Progenitor cell of endocrine pancreas (in vitro differentiated cells): ENCODE measurements at regions not wholly inside any gene's neighbourhood (a gene's known extent, or its start where the extent isn't known, plus 50 kb on each side); places are given as distances from the start of the nearest gene placed in this dataset.

ENCODE experiments used
- DNase-seq: peaks from one replicate; pipeline ENCODE4 v3.0.0; 2021; ENCODE audit warnings: low spot score; ENCODE audit not compliant: unreplicated experiment
- H3K27ac Mint-ChIP-seq: 2 replicates; pipeline ENCODE4 v1.8.0; 2021; ENCODE audit warnings: mild to moderate bottlenecking, moderate library complexity, mixed read lengths
- H3K27me3 Mint-ChIP-seq: 2 replicates; pipeline ENCODE4 v1.8.0; 2021; ENCODE audit warnings: mixed read lengths
- H3K36me3 Mint-ChIP-seq: 2 replicates; pipeline ENCODE4 v1.8.0; 2022; ENCODE audit warnings: mixed read lengths; ENCODE audit not compliant: insufficient read depth
- H3K4me1 Mint-ChIP-seq: 2 replicates; pipeline ENCODE4 v1.8.0; 2021; ENCODE audit warnings: low read depth, mixed read lengths
- H3K4me3 Mint-ChIP-seq: 2 replicates; pipeline ENCODE4 v1.8.0; 2021; ENCODE audit warnings: low read depth, mild to moderate bottlenecking, moderate library complexity, mixed read lengths
- H3K9me3 Mint-ChIP-seq: 2 replicates; pipeline ENCODE4 v1.8.0; 2021; ENCODE audit warnings: low read depth, mixed read lengths
- CTCF ChIP-seq: fragments of 200-600 bp; sonication (generic); IDR thresholded peaks from one replicate; pipeline ENCODE4 v1.5.0; 2021; ENCODE audit warnings: antibody characterized with exemption, mild to moderate bottlenecking; ENCODE audit not compliant: unreplicated experiment

- peaks cover 2% of the 10 kb centered on the region for H3K27me3 Mint-ChIP-seq
- no peak overlapping the region for H3K4me3 Mint-ChIP-seq
- H3K4me1 Mint-ChIP-seq: peaks cover 12% of the 10 kb centered on the region
- no peak for DNase-seq
- peaks cover 14% of the 10 kb centered on the region for H3K9me3 Mint-ChIP-seq
- H3K27ac Mint-ChIP-seq: no peak overlapping the region
- no peak for TF ChIP-seq CTCF
- peaks cover 1% of the 10 kb centered on the region for H3K36me3 Mint-ChIP-seq
Observed at GRCh38 chr14:57943541-57943940, 77.6 kb upstream of the SLC35F4 start.

DNA sequence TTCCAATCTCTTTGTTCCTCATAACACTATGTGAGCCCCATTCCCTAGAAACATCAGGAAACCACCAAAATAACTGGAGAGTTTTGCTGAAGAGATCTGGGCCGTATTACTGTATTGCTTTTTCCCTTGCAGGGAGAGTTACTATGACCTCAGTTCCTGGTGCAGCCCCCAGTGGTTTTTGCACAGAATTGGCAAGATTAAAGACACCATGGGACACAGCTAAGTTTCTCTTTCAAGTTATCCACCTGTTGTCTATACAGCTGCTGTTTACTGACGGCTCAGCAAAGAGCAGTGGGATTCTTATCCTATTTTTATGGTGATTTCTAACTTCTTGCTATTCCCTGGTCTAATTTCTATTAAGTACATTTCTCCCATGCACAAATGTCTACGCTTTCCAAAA lies 77.1 kb upstream of the SLC35F4 start:
- H3K27ac Mint-ChIP-seq: no peak overlapping the region
- H3K36me3 Mint-ChIP-seq: peaks cover 1% of the 10 kb centered on the region

DNA sequence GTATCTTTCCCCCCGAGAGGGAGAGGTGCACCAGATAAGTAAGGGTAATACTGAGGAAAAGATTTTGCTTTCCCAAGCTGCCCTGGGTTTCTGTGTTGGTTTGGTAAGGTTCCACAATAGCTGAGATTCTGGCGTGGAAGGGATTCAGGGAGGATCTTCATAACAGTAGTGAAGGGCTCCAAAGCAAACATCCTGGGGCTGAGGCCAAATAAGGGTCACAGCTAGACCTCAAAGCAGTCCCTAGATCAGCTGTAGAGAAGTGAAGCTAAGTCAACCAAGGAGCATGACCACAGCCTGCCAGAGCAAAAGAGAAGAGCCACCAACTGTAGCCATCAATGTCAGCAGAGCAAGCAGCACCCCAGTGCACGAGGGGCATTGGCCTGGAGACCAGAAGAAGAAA lies 73.2 kb upstream of the SLC35F4 start:
- no peaks in the 10 kb centered on the region for H3K9me3 Mint-ChIP-seq
- H3K27ac Mint-ChIP-seq: no peak overlapping the region
- peaks cover 2% of the 10 kb centered on the region for H3K27me3 Mint-ChIP-seq
- H3K4me1 Mint-ChIP-seq: peaks cover 6% of the 10 kb centered on the region
- H3K4me3 Mint-ChIP-seq: no peak overlapping the region
- TF ChIP-seq CTCF: no peak
- DNase-seq: no peak
- H3K36me3 Mint-ChIP-seq: no peaks in the 10 kb centered on the region

More for the DNA sequence above, 77.1 kb upstream of the SLC35F4 start:
- Mint-ChIP-seq H3K9me3 (peaks cover 14% of the 10 kb centered on the region), H3K4me1 (peaks cover 12% of the 10 kb centered on the region), H3K27me3 (peaks cover 2% of the 10 kb centered on the region), H3K4me3 (no peak overlapping the region)
- no peak for DNase-seq
- no peak for TF ChIP-seq CTCF

DNA sequence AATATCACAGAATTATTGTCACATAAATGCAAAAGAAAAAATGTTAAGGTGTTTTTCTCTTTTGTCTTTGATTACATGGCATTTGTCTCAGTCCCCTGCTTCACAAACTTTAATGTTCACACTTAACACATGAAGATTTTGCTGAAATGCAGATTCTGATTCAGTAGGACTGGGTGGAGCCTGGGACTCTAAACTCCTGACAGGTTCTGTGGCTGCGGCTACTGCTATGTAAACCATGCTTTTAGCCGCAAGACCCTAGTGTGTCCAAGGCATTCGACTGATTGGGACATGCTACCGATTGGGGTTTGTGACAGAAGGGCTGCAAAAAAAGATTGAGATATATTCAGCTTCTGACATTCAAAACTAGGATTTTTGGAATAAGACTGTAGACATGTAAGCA lies 72.6 kb upstream of the SLC35F4 start:
- H3K4me3 Mint-ChIP-seq: no peak overlapping the region
- TF ChIP-seq CTCF: no peak
- no peak overlapping the region for H3K27ac Mint-ChIP-seq
- DNase-seq: no peak
- peaks cover 2% of the 10 kb centered on the region for H3K27me3 Mint-ChIP-seq
- peaks cover 2% of the 10 kb centered on the region for H3K4me1 Mint-ChIP-seq
- no peaks in the 10 kb centered on the region for H3K9me3 Mint-ChIP-seq
- no peaks in the 10 kb centered on the region for H3K36me3 Mint-ChIP-seq

GRCh38 chr14:57937676-57938075 lies 71.8 kb upstream of the SLC35F4 start:
- no peaks in the 10 kb centered on the region for H3K36me3 Mint-ChIP-seq
- H3K27ac Mint-ChIP-seq: no peak overlapping the region
- no peak overlapping the region for H3K4me3 Mint-ChIP-seq
- H3K4me1 Mint-ChIP-seq: peaks cover 2% of the 10 kb centered on the region
- no peak for TF ChIP-seq CTCF
- H3K27me3 Mint-ChIP-seq: peaks cover 2% of the 10 kb centered on the region
- H3K9me3 Mint-ChIP-seq: no peaks in the 10 kb centered on the region
- no peak for DNase-seq
